ENCODE measurements at regions not wholly inside any gene's neighbourhood (a gene's known extent, or its start where the extent isn't known, plus 50 kb on each side); places are given as distances from the start of the nearest gene placed in this dataset.

- Mint-ChIP-seq H3K36me3 (no peaks in the 10 kb centered on the region), H3K4me3 (no peak overlapping the region), H3K27me3 (no peaks in the 10 kb centered on the region), H3K27ac (no peak overlapping the region), H3K9me3 (peaks cover 0 to 5% (median 0%) of the 10 kb centered on the region in 7 donors), H3K4me1 (peaks cover 0 to 15% (median 6%) of the 10 kb centered on the region in 4 donors)
- H3K9me3 ChIP-seq (ENCODE audit: control insufficient read depth in 2 of 2, low read length in 2 of 2) = no peaks in the 10 kb centered on the region
- DNase-seq (no peak), ATAC-seq (ENCODE audit: low read depth in 2 of 2) (no peak)
- no peaks in the 10 kb centered on the region for H3K36me3 ChIP-seq (ENCODE audit: control insufficient read depth, insufficient read depth, low read length)
- no peak overlapping the region for H3K4me3 ChIP-seq (ENCODE audit: low read depth, low read length)
- no peak overlapping the region for H3K27ac ChIP-seq (ENCODE audit: insufficient read depth, low read length, poor library complexity, severe bottlenecking)
- peaks cover 3% of the 10 kb centered on the region for H3K4me1 ChIP-seq (ENCODE audit: control insufficient read depth, insufficient read depth, low read length, poor library complexity, severe bottlenecking)
- H3K27me3 ChIP-seq (ENCODE audit: control insufficient read depth, insufficient read depth, low read length) = no peaks in the 10 kb centered on the region
Measured at GRCh38 chr16:48105976-48106375, 49.8 kb downstream of the ABCC12 start.

DNA sequence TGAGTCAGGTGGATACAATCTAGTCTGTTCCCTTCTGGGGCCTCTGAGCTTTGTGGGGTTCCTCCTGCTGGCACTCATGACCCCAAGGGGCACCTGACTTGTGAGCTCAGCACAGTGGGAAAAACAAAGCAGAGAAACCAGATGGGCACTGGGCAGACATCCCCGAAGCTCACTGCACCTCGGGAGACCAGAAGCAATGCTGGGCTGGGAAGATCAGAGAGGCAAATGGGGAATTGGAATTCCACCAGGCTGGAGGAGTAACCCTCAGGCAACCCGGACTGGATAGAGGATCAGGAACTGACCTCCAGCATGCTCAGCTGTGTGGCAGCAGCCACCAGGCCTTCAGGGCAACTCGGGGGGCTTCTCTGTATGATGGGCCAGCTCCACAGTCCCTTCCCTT, 50.3 kb downstream of the ABCC12 start:
- Histone ChIP-seq H3K4me3 (ENCODE audit: low read depth, low read length) (no peak overlapping the region), H3K27me3 (ENCODE audit: control insufficient read depth, insufficient read depth, low read length) (no peaks in the 10 kb centered on the region), H3K4me1 (ENCODE audit: control insufficient read depth, insufficient read depth, low read length, poor library complexity, severe bottlenecking) (peaks cover 3% of the 10 kb centered on the region), H3K27ac (ENCODE audit: insufficient read depth, low read length, poor library complexity, severe bottlenecking) (no peak overlapping the region), H3K36me3 (ENCODE audit: control insufficient read depth, insufficient read depth, low read length) (no peaks in the 10 kb centered on the region), H3K9me3 (ENCODE audit: control insufficient read depth in 2 of 2, low read length in 2 of 2) (no peaks in the 10 kb centered on the region)
- Mint-ChIP-seq H3K9me3 (peaks cover 0 to 4% (median 0%) of the 10 kb centered on the region in 7 donors), H3K27me3 (no peaks in the 10 kb centered on the region), H3K36me3 (no peaks in the 10 kb centered on the region), H3K4me1 (peaks cover 0 to 19% (median 7%) of the 10 kb centered on the region in 4 donors), H3K27ac (no peak overlapping the region), H3K4me3 (no peak overlapping the region)
- DNase-seq (no peak), ATAC-seq (ENCODE audit: low read depth in 2 of 2) (no peak)

DNA sequence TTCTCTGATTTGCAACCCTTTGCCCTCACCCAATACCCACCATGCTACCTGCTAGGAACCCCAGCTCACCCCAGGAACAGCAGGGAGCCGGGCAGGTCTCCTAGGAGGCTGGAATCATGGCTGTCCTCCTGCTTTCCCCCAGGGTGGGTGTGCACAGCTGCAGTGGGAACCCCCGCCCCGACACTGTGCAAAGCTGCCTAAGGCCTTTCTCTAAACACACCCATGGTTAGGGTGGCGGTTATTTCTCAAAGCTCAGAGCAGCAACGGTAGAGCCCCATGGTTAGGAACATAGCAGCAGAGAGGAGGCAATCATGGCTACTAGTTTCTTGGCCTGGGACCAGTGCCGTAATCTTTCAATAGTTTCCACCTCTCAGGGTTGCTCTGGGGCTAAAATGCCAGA, 52.2 kb downstream of the ABCC12 start:
- DNase-seq (no peak), ATAC-seq (ENCODE audit: low read depth in 2 of 2) (no peak)
- Mint-ChIP-seq H3K27me3 (no peaks in the 10 kb centered on the region), H3K36me3 (no peaks in the 10 kb centered on the region), H3K27ac (no peak overlapping the region), H3K4me1 (peaks cover 0 to 19% (median 7%) of the 10 kb centered on the region in 4 donors), H3K4me3 (no peak overlapping the region), H3K9me3 (peaks cover 0 to 4% (median 0%) of the 10 kb centered on the region in 7 donors)
- Histone ChIP-seq H3K9me3 (ENCODE audit: control insufficient read depth in 2 of 2, low read length in 2 of 2) (no peaks in the 10 kb centered on the region), H3K27me3 (ENCODE audit: control insufficient read depth, insufficient read depth, low read length) (no peaks in the 10 kb centered on the region), H3K4me3 (ENCODE audit: low read depth, low read length) (no peak overlapping the region), H3K27ac (ENCODE audit: insufficient read depth, low read length, poor library complexity, severe bottlenecking) (no peak overlapping the region), H3K36me3 (ENCODE audit: control insufficient read depth, insufficient read depth, low read length) (no peaks in the 10 kb centered on the region), H3K4me1 (ENCODE audit: control insufficient read depth, insufficient read depth, low read length, poor library complexity, severe bottlenecking) (peaks cover 3% of the 10 kb centered on the region)

DNA sequence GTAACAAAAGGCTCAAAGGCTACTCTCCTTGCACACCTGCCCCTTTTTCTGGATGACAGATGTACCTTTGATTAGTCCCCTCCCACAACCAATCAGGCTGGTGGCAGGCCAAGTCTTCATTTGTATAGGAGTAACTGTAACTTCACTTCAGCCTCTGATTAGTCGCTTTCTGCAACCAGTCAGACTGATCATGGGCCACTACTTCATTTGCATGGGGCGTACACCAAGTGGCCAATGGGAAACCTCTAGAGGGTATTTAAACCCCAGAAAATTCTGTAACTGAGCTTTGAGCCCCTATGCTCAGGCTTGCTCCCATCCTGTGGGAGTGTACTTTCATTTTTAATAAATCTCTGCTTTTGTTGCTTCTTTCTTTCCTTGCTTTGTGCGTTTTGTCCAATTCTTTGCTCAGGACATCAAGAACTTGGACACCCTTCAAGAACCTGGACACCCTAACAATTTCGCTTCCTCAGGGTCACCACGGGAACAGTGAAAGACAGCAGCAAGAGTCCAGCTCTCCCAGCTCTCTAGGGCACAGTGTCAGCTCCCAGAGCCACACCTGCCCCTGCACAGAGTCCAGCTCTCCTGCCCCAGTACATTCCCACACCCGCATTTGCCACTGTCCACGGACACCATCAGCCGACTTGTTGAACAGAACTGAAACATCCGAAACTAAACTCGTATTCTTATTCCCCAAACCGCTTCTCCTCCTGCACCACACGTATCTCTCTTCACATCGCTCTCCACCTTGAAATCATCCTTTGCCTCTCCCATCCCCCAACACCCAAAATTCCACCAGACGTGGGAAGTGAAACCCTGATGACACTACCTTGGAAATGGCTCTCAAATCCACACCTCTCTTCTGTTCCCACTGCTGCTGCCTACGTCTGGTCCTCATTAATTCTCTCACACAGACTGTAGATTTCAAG, 53.4 kb downstream of the ABCC12 start:
- no peak overlapping the region for H3K27ac ChIP-seq (ENCODE audit: insufficient read depth, low read length, poor library complexity, severe bottlenecking)
- DNase-seq (no peak), ATAC-seq (ENCODE audit: low read depth in 2 of 2) (no peak)
- no peak overlapping the region for H3K4me3 ChIP-seq (ENCODE audit: low read depth, low read length)
- Mint-ChIP-seq H3K9me3 (peaks cover 0 to 4% (median 0%) of the 10 kb centered on the region in 7 donors), H3K36me3 (no peaks in the 10 kb centered on the region), H3K4me1 (peaks cover 0 to 19% (median 7%) of the 10 kb centered on the region in 4 donors), H3K27me3 (peaks cover 2% of the 10 kb centered on the region), H3K4me3 (peak overlapping the region in 2 of 4 donors; percentile 5 to 45), H3K27ac (peak overlapping the region in 1 of 3 donors; percentile 16)
- no peaks in the 10 kb centered on the region for H3K9me3 ChIP-seq (ENCODE audit: control insufficient read depth in 2 of 2, low read length in 2 of 2)
- no peaks in the 10 kb centered on the region for H3K27me3 ChIP-seq (ENCODE audit: control insufficient read depth, insufficient read depth, low read length)
- peaks cover 3% of the 10 kb centered on the region for H3K4me1 ChIP-seq (ENCODE audit: control insufficient read depth, insufficient read depth, low read length, poor library complexity, severe bottlenecking)
- no peaks in the 10 kb centered on the region for H3K36me3 ChIP-seq (ENCODE audit: control insufficient read depth, insufficient read depth, low read length)

- Histone ChIP-seq H3K27ac (ENCODE audit: insufficient read depth, low read length, poor library complexity, severe bottlenecking) (no peak overlapping the region), H3K9me3 (ENCODE audit: control insufficient read depth in 2 of 2, low read length in 2 of 2) (no peaks in the 10 kb centered on the region), H3K4me3 (ENCODE audit: low read depth, low read length) (no peak overlapping the region), H3K27me3 (ENCODE audit: control insufficient read depth, insufficient read depth, low read length) (no peaks in the 10 kb centered on the region), H3K36me3 (ENCODE audit: control insufficient read depth, insufficient read depth, low read length) (no peaks in the 10 kb centered on the region), H3K4me1 (ENCODE audit: control insufficient read depth, insufficient read depth, low read length, poor library complexity, severe bottlenecking) (peaks cover 3% of the 10 kb centered on the region)
- ATAC-seq (ENCODE audit: low read depth in 2 of 2) (no peak), DNase-seq (peak in 1 of 3 donors; percentile 4)
- H3K36me3 Mint-ChIP-seq = no peaks in the 10 kb centered on the region
- peaks cover 5% of the 10 kb centered on the region for H3K27me3 Mint-ChIP-seq
- H3K9me3 Mint-ChIP-seq = peaks cover 0 to 4% (median 0%) of the 10 kb centered on the region in 7 donors
- H3K27ac Mint-ChIP-seq = peak overlapping the region in 2 of 3 donors; percentile 49 to 63
- peak overlapping the region in 1 of 4 donors; percentile 39 for H3K4me3 Mint-ChIP-seq
- peaks cover 0 to 19% (median 7%) of the 10 kb centered on the region in 4 donors for H3K4me1 Mint-ChIP-seq
Measured at GRCh38 chr16:48101069-48101674, 54.6 kb downstream of the ABCC12 start.

DNA sequence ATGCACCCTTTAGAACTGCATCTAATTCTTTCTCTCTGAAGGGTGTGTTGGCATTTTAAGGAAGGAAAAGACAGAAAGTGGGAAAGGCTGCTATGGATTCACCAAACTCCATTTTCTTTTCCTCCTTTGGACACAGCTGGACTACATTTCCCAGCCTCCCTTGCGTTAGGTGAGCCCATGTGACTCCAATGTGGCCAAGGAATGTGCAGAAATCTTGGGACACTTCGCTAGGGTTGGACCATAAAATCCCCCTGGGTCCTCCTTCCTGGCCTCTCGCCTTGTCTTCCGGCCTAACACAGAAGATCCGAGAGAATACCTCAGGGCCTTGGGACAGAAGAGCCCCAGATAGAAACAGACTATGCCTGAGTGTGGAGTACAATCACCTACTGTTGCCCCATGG, 56.3 kb downstream of the ABCC12 start:
- Histone ChIP-seq H3K9me3 (ENCODE audit: control insufficient read depth in 2 of 2, low read length in 2 of 2) (no peaks in the 10 kb centered on the region), H3K4me3 (ENCODE audit: low read depth, low read length) (no peak overlapping the region), H3K27ac (ENCODE audit: insufficient read depth, low read length, poor library complexity, severe bottlenecking) (no peak overlapping the region), H3K4me1 (ENCODE audit: control insufficient read depth, insufficient read depth, low read length, poor library complexity, severe bottlenecking) (peaks cover 3% of the 10 kb centered on the region), H3K36me3 (ENCODE audit: control insufficient read depth, insufficient read depth, low read length) (no peaks in the 10 kb centered on the region), H3K27me3 (ENCODE audit: control insufficient read depth, insufficient read depth, low read length) (no peaks in the 10 kb centered on the region)
- Mint-ChIP-seq H3K9me3 (peaks cover 0 to 2% (median 0%) of the 10 kb centered on the region in 7 donors), H3K36me3 (no peaks in the 10 kb centered on the region), H3K27me3 (peaks cover 5% of the 10 kb centered on the region), H3K27ac (no peak overlapping the region), H3K4me1 (peaks cover 0 to 19% (median 7%) of the 10 kb centered on the region in 4 donors), H3K4me3 (no peak overlapping the region)
- DNase-seq (no peak), ATAC-seq (ENCODE audit: low read depth in 2 of 2) (no peak)

- no peaks in the 10 kb centered on the region for H3K27me3 ChIP-seq (ENCODE audit: control insufficient read depth, insufficient read depth, low read length)
- Mint-ChIP-seq H3K9me3 (peaks cover 0 to 2% (median 0%) of the 10 kb centered on the region in 7 donors), H3K27me3 (peaks cover 5% of the 10 kb centered on the region), H3K27ac (peak overlapping the region in 1 of 3 donors; percentile 53), H3K36me3 (no peaks in the 10 kb centered on the region), H3K4me3 (no peak overlapping the region), H3K4me1 (peaks cover 0 to 19% (median 7%) of the 10 kb centered on the region in 4 donors)
- H3K4me3 ChIP-seq (ENCODE audit: low read depth, low read length) = no peak overlapping the region
- peaks cover 3% of the 10 kb centered on the region for H3K4me1 ChIP-seq (ENCODE audit: control insufficient read depth, insufficient read depth, low read length, poor library complexity, severe bottlenecking)
- no peak overlapping the region for H3K27ac ChIP-seq (ENCODE audit: insufficient read depth, low read length, poor library complexity, severe bottlenecking)
- no peaks in the 10 kb centered on the region for H3K36me3 ChIP-seq (ENCODE audit: control insufficient read depth, insufficient read depth, low read length)
- no peak for ATAC-seq (ENCODE audit: low read depth in 2 of 2)
- no peak for DNase-seq
- no peaks in the 10 kb centered on the region for H3K9me3 ChIP-seq (ENCODE audit: control insufficient read depth in 2 of 2, low read length in 2 of 2)
Measured at GRCh38 chr16:48098472-48098871, 57.3 kb downstream of the ABCC12 start.
